Left ventricle myocardium inferior (tissue), 1 donor: ENCODE measurements at regions not wholly inside any gene's neighbourhood (a gene's known extent, or its start where the extent isn't known, plus 50 kb on each side); places are given as distances from the start of the nearest gene placed in this dataset.

Experiments used
- DNase-seq: peaks from one replicate; pipeline ENCODE4 v3.0.0-alpha.2; 2020
- H3K27ac ChIP-seq: fragments of 200-600 bp; replicated peaks from 2 replicates; pipeline ENCODE4 v1.8.0; 2021
- H3K27me3 ChIP-seq: fragments of 200-600 bp; 2 replicates; pipeline ENCODE4 v1.8.0; 2021; ENCODE audit warnings: low read depth
- H3K36me3 ChIP-seq: fragments of 200-600 bp; 2 replicates; pipeline ENCODE4 v1.8.0; 2021
- H3K4me1 ChIP-seq: fragments of 200-600 bp; 2 replicates; pipeline ENCODE4 v1.8.0; 2021
- H3K4me3 ChIP-seq: fragments of 200-600 bp; 2 replicates; pipeline ENCODE4 v1.8.0; 2021; ENCODE audit warnings: mild to moderate bottlenecking, moderate library complexity
- H3K9me3 ChIP-seq: fragments of 200-600 bp; replicated peaks from 2 replicates; pipeline ENCODE4 v1.8.0; 2021
- intact Hi-C: fragments of 100-400 bp; cut with micrococcal nuclease; formaldehyde crosslinking; loops from one replicate; pipeline ENCODE4 v1.11.0; 2022
- TF ChIP-seq, protein P1 (sequence below): fragments of 200-600 bp; IDR thresholded peaks from 2 replicates; pipeline ENCODE4 v1.8.0; 2021; ENCODE audit warnings: antibody characterized with exemption, mild to moderate bottlenecking, borderline replicate concordance
- donor health status: DM: no; HTN: yes; CAD: no; lungs with severe emphysema.

GRCh38 chr2:172285760-172286159, 141.6 kb upstream of the ITGA6 start:
- no peak for DNase-seq
- Histone ChIP-seq H3K27me3 (no peaks in the 10 kb centered on the region), H3K4me1 (peaks cover 53% of the 10 kb centered on the region), H3K27ac (peak overlapping the region; percentile 65), H3K36me3 (no peaks in the 10 kb centered on the region), H3K4me3 (no peak overlapping the region), H3K9me3 (no peaks in the 10 kb centered on the region)
- TF ChIP-seq, protein P1, sequence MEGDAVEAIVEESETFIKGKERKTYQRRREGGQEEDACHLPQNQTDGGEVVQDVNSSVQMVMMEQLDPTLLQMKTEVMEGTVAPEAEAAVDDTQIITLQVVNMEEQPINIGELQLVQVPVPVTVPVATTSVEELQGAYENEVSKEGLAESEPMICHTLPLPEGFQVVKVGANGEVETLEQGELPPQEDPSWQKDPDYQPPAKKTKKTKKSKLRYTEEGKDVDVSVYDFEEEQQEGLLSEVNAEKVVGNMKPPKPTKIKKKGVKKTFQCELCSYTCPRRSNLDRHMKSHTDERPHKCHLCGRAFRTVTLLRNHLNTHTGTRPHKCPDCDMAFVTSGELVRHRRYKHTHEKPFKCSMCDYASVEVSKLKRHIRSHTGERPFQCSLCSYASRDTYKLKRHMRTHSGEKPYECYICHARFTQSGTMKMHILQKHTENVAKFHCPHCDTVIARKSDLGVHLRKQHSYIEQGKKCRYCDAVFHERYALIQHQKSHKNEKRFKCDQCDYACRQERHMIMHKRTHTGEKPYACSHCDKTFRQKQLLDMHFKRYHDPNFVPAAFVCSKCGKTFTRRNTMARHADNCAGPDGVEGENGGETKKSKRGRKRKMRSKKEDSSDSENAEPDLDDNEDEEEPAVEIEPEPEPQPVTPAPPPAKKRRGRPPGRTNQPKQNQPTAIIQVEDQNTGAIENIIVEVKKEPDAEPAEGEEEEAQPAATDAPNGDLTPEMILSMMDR, result no peak
- intact Hi-C loops, result no loop called here

- TF ChIP-seq, protein P1, result no peak
- DNase-seq, result no peak
- Histone ChIP-seq H3K27ac (peak overlapping the region; percentile 39), H3K4me3 (no peak overlapping the region), H3K4me1 (peaks cover 50% of the 10 kb centered on the region), H3K27me3 (no peaks in the 10 kb centered on the region), H3K9me3 (no peaks in the 10 kb centered on the region), H3K36me3 (no peaks in the 10 kb centered on the region)
- intact Hi-C loops, result no loop called here
Observed at GRCh38 chr2:172287190-172287589, 140.2 kb upstream of the ITGA6 start.

DNA sequence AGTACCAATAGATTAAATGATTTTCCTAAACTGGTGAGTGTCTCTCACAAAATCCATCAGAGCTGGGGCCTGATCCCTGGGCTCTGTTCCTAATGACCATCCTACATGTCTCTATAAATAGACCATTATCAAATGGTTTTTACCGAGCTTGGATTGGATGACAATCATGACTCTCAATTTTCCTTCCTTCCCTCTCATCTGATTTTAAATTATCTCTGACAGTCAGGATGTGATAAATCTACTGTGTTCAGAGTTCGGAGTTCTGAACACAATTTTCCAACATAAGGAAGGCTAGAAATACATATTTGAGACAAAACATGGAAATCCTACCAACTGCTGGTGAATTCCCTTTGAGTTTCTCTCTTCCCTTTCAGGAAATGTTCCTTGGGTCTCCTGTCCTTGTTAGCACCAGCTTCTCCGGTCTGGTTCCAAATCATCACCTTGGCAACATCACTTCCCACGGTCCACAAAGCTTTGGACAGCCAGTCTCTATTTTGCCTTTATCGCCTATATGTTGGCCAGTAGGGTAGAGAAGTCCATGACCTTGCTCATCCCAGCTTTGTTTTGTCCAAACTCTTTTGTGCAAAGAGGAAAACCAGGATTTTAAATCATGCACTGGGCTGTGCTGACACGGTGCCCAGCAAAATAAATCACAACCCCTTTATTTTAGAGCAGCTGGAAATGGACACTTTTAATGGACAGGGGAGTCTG, 139.6 kb upstream of the ITGA6 start:
- Histone ChIP-seq H3K27me3 (no peaks in the 10 kb centered on the region), H3K27ac (peak overlapping the region; percentile 39), H3K9me3 (no peaks in the 10 kb centered on the region), H3K36me3 (no peaks in the 10 kb centered on the region), H3K4me3 (no peak overlapping the region), H3K4me1 (peaks cover 47% of the 10 kb centered on the region)
- DNase-seq, result no peak
- intact Hi-C loops, result no loop called here
- TF ChIP-seq, protein P1, result no peak

DNA sequence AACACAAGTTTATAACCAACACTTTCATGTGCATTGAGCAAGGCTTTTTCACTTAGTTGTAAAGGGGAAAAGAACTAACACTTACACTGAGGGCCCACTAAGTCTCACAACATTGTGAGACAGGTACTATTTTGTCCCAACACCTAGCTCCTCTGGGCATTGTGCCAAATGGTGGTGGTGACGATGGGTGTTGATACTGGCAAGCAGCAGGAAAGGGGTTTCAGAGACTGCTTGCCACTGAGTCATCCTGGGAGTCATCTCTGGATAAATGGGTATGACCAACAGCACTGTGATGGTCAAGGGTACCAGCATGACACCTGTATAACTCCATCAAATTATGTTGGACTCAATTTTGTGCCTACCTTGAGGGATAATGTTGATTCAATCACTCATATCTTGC, 138.8 kb upstream of the ITGA6 start:
- Histone ChIP-seq H3K36me3 (no peaks in the 10 kb centered on the region), H3K4me1 (peaks cover 48% of the 10 kb centered on the region), H3K9me3 (no peaks in the 10 kb centered on the region), H3K4me3 (no peak overlapping the region), H3K27ac (no peak overlapping the region), H3K27me3 (no peaks in the 10 kb centered on the region)
- intact Hi-C loops, result no loop called here
- DNase-seq, result no peak
- TF ChIP-seq, protein P1, result no peak

DNA sequence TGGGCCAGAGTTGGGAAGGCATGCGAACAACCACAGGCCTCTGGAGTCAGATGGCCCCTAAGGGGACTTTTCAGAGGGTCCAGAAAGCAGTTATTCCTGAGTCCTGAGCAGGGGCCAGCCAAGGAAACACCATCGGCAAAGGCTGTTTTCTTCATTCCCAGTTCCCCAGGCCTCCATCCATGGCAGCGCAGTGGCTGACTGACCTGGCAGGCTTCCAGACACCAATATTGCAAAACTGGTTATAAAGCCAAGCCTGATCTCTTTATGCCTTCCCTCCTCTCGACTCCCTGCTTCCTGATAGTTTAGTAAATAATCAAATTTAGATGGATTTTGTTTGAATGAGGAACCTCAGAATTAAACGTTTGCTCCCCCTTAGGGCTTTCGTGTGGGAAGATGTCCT, 133.4 kb upstream of the ITGA6 start:
- no peak overlapping the region for H3K4me3 ChIP-seq
- no peaks in the 10 kb centered on the region for H3K9me3 ChIP-seq
- H3K4me1 ChIP-seq, result peaks cover 21% of the 10 kb centered on the region
- peak; percentile 42 for DNase-seq
- H3K27ac ChIP-seq, result no peak overlapping the region
- intact Hi-C loops, result no loop called here
- TF ChIP-seq, protein P1, result no peak
- no peaks in the 10 kb centered on the region for H3K27me3 ChIP-seq
- no peaks in the 10 kb centered on the region for H3K36me3 ChIP-seq
